Mesenteric fat pad (tissue), 1 donor: ENCODE measurements at regions not wholly inside any gene's neighbourhood (a gene's known extent, or its start where the extent isn't known, plus 50 kb on each side); places are given as distances from the start of the nearest gene placed in this dataset.

Experiments
- DNase-seq: peaks from one replicate; pipeline ENCODE4 v3.0.0-alpha.2; 2020; ENCODE audit warnings: low spot score
- donor health status: DM: yes; HTN: yes; CAD: no.

GRCh38 chr9:126088336-126088735, 238.3 kb upstream of the MVB12B start:
- no peak for DNase-seq

- no peak for DNase-seq
Observed at GRCh38 chr9:126089789-126090188, 236.8 kb upstream of the MVB12B start.

- DNase-seq, result no peak
Observed at GRCh38 chr9:126093771-126094170, 232.9 kb upstream of the MVB12B start.

DNA sequence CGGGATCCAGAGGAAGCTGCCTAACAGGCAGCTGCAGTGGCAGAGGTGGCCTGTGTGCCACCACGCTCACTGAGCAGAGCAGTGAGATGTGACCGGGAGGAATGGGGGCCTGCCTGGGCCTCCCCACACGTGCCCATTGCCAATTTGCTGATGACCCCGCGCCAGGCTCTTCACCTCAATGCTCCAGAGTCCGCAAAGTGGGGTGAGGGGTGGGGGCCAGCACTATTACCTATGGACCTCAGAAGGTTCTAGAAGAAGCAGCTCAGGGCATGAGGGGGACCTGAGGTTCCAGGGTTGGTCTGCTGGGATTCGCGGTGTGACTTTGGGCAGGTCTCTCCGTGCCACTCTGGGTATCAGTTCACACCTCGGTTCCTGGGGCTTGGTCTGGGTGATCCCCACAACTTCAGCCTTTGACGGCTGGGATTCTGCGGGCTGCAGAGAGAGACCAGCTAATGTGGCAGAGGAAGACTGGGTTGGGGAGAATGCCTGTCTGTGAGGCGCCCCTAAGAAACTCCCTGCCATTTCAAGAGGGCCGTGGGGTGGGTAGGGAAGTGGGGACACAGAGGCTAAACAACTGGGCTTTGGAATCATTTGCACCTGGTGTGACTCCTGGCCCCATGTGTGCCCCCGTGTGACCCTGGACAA, 231.0 kb upstream of the MVB12B start:
- DNase-seq, result no peak

- DNase-seq, result no peak
Observed at GRCh38 chr9:126096340-126096739, 230.3 kb upstream of the MVB12B start.

- DNase-seq, result no peak
Observed at GRCh38 chr9:126097679-126098078, 228.9 kb upstream of the MVB12B start.

DNA sequence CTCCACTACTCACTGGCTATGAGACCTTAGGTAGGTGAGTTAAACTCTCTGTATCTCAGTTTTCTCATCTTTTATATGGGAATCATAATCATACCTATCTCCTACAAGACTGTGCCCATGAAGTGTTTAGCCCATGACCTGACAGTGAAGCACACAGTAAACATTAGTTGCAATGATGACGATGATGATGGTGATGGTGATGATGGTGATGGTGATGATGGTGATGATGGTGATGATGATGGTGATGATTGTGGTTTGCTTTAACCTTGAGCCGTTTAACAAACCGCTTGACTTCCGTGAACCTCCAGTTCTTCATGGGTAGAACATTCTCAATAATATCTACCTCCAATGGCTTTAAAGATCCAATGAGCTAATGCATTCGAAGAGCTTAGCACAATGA, 220.2 kb upstream of the MVB12B start:
- no peak for DNase-seq

GRCh38 chr9:126107693-126108092, 218.9 kb upstream of the MVB12B start:
- no peak for DNase-seq

DNA sequence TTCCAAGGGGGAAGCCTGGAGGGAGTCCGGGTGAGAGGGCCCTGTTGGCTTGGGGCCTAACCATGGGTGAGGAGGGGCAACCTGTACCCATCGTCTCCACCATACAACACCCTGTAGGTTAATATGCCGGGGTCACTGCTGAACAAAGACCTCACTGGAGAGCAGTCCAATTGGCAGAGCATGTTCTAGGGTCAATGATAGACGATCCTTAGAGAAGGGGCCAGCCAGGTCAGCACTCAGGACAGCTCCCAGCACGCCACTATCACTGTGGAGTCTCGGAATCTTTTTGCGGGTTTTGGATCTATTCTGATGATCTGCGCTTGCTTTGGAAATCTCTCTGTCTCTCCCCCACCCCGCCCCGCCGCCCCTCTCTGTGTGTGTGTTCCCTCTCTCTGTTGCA, 218.4 kb upstream of the MVB12B start:
- no peak for DNase-seq

DNA sequence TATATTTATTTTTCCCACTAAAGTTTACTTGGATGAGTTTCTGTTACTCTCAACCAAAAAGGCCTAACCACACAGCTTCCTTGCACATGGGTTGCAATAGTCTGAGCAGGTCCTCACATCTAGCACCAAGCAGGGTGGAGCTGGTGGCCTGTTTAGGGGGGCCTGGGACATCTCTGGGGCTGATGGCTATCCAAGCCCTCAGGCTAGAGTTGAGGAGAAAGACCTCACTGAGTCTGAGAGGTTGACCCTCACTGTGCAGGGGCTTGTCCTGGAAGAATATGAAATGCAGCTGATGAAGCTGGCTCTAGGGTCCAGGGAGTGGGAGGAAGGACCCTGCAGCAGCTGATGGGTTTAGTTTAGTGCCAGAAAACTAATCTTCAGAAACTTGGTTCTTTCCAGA, 217.1 kb upstream of the MVB12B start:
- peak; percentile 59 for DNase-seq

DNA sequence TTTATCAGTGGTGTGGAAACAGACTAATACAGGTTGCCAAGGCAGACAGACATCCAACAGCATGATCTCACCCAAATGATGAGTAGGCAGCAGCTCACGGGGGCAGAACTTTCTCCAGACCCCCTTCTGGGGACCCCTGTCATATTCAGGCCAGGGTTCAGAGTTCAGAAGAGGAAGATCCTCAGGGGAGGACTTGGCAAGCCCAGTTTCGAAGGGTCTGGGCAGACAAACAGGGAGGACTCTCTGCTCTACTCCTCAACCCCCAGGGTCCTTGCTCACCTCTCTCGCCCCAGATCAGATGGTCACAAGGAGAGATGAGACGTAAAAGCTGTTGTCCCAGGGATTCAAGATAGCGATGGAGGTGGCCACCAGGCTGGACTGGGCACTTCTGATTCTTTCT, 215.1 kb upstream of the MVB12B start:
- peak; percentile 51 for DNase-seq

DNA sequence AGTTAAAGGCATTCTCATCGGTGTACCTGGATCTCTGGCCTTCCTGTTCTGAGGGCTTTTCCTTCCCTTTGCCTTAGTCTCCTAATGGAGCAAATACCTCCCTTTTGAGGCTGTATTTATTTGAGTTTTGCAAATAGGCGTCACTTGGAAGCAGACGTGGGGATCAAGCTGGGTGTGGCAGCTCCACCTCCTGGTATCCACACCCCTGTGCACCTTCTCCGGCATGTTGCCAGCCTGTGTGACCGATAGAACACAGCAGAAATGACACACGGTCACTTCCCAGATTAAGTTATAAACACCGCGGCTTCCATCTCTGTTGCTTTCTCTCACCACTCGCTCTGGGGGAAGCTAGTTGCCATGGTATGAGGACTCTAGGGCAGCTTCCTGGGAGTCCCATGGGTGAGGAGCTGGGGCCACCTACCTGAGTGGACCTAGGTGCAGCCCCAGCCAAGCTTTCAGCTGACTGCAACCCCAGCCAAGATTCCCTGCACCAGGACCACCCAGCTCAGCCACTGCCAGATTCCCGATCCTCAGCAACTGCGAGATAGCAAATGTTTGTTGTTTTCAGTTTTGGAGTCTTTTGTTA, 214.4 kb upstream of the MVB12B start:
- peak; percentile 43 for DNase-seq

DNA sequence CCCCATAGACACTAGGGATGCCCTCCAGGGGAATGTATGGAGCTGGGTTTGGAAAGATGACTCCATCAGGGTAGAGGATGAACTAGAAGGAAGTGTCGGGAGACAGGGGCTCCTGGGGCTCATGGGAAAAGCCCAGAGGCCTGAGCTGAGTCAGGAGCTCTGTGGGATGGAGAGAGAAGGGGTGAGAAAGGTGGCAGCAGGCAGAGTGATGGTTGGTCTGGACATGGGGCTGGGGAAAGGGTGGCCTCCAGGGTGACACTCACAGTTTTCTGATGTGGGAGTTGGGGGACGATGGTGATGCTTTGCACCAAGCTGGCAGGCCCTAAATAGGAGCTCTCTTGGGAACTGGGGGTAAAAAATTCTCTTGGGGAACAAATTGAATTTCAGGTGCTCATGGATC, 213.5 kb upstream of the MVB12B start:
- no peak for DNase-seq

- DNase-seq, result peak; percentile 67
Observed at GRCh38 chr9:126113756-126114408, 212.7 kb upstream of the MVB12B start.

- DNase-seq, result peak; percentile 62
Observed at GRCh38 chr9:126114409-126114760, 212.2 kb upstream of the MVB12B start.

DNA sequence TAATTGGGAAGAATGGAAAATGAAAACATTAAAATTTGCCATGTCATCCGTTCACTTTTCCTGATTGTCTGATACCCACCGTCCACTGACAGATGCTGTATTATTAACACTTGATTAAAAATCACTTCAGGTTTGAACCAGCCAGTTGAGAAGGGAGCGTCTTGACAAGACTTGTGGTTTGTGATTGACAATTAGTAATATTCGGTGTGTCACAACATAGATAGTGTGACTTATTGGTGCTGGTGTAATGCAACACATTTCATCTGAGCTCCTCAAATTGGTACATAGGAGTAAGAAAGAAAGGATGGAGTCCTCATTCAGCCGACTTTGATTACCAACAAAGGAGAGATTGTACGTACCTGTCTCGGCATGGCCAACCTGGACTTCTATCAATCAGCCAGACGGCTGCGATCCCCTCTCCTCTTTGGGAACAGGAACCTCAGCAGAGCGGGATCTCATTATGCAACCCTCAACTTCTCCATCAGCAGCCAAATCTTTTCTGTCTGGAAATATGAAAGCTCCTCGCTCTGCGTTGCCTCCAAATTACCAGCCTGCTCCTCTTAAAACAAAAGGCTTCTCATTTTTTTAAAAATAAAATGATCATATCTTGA, 211.7 kb upstream of the MVB12B start:
- peak; percentile 39 for DNase-seq

- peak; percentile 39 for DNase-seq
Observed at GRCh38 chr9:126116351-126117157, 210.1 kb upstream of the MVB12B start.

DNA sequence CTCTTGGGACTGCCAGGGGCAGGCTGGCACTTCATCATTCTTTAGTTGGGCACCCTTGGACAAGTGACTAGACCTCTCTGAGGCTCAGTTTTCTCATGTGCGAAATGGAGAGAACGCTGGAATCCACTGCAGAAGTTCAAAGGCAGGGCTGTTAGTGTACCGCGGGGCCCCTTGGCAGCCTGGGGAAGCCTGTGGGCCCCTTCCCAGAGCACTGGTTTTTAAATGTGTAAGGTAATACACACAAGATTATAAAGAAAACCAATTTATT, 209.5 kb upstream of the MVB12B start:
- DNase-seq, result peak; percentile 39

DNA sequence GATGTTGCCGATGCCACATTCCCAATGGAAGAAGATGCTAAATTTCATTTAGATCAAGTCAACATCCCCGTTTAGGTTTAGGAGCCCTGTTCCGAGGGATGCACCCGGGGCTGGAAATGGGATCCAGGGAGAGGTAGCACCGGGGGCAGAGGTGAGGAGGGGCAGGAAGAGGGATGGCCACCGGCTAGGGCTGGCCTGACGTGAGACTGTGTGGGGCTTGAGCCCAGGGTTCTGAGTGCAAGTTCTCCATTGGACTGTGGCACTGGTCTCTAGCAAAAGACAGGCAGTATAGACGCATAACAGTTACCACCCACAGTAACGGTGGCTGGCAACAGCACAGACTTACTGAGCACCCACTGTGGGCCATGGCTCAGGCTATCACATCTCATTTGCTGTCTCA, 209.0 kb upstream of the MVB12B start:
- DNase-seq, result peak; percentile 30

DNA sequence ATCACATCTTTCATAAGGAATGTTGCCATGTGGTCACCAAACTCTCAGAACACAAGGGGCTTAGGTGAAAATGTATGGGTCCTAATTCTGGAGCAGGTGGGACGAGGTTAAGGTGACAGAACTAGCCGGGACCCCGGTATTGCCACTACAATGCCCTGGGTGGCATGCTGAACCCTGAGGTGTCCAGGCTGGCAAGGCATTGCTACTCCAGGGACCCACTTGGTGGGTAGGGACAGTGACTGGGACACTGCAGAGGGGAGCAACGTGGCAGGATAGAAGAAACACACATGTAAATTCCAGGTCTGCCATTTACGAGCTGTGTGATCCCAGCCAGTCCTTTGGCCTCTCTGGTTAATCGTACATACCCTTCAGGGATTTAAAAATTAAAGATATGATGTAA, 206.9 kb upstream of the MVB12B start:
- DNase-seq, result peak; percentile 55

DNA sequence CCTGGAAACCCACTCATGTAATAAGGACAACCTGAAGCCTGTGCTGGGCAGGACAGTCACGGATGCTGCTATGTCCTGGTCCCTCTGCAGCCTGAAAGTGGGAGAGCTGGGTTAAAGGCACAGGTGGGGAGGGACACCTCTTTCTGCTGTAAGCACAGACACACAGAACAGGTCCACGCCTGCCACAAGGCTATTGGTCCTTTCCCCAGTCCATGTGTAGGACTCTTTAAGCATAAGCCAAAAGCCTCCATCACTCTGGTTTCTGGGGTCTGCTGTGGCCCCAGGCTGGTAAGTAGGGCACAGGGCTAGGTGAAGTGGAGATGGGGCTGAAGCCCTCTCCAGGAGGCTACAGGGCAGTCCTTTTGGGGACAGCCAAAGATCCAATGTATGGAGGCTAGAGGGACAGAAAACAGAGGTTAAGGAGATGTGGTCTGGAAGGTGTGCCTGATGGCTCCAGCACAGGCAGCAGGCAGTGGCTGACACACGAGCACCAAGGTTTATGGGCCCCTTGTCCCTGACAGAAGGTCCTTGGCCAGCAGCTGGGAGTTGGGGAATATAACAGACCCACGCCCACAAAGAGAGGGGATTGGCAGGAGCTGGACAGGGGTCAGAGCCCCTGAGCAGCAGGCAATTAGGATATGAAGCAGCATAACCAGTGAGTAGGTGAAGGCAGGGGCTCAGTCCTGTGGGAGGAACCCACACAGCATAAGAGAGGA, 203.6 kb upstream of the MVB12B start:
- DNase-seq, result peak; percentile 83
